ENCODE measurements at regions not wholly inside any gene's neighbourhood (a gene's known extent, or its start where the extent isn't known, plus 50 kb on each side); places are given as distances from the start of the nearest gene placed in this dataset.
"Not testable (repeated sequence)": the region's sequence is repeated elsewhere in the genome, so short reads cannot be mapped to it uniquely, and the experiment has no call there.

- TF ChIP-seq CTCF, POLR2A (IDR thresholded peaks at IDR 0.05): not testable (repeated sequence)
Observed at GRCh38 chr13:65490725-65491124, 1739.4 kb downstream of the PCDH9 start.
